Islet precursor cell (in vitro differentiated cells): ENCODE measurements at regions not wholly inside any gene's neighbourhood (a gene's known extent, or its start where the extent isn't known, plus 50 kb on each side); places are given as distances from the start of the nearest gene placed in this dataset.

ENCODE experiments used
- DNase-seq: peaks from one replicate; pipeline ENCODE4 v3.0.0-alpha.2; 2018

DNA sequence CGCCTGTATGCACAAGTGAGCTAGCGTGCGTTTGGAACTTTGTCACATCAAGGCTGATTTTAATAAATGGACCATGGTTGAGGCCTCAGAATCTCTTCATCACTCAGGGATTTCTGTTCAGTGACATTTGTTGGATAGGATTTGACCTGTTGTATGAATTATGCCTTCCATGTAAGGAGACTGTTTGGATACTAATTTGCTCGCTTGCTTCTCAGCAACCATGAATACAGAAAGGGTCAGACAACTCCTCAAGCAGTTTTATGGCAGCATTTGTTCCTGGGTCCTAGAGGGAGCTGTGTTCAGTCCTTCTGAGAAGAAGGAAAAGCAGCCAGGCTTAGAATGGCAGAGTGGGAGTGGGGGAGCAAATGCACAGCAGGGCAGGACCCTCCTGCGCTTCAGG lies 269.7 kb upstream of the LCORL start:
- no peak for DNase-seq

DNA sequence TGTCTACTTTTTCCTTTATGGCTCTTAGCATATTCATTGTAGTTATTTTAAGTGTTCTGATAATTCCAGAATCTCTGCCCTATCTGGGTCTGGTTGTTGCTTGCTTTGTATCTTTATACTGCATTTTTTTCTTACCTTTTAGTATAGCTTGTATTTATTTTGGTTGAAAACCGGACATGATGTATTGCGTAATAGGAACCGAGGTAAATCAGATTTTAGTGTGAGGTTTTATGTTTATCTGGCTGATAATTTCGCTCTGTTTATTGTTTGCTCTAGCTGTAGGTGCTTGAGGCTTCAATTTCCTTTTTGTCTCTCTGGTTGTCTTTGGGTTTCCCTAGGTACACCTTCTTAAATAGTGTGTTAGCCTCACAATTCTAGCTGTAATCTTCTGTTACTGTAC lies 263.8 kb upstream of the LCORL start:
- no peak for DNase-seq

DNA sequence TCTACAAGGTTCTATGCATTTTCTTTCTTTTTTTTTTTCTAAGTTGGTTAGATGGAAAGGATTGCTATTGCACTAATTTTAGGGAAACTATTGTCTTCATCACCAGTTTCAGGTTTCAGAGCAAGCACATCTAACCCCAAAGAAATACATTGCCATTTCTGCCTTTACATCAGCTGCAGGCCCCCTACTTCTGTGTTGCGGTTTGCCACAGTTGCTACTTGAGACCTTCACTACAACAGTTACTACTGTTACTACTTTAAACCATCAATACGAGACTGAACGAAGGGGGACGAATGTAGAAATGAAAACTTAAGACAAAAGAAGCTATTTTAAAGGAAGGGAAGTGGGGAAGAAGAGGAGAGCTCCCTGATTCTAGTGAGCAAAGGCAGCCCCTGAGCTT lies 256.7 kb upstream of the LCORL start:
- no peak for DNase-seq

DNA sequence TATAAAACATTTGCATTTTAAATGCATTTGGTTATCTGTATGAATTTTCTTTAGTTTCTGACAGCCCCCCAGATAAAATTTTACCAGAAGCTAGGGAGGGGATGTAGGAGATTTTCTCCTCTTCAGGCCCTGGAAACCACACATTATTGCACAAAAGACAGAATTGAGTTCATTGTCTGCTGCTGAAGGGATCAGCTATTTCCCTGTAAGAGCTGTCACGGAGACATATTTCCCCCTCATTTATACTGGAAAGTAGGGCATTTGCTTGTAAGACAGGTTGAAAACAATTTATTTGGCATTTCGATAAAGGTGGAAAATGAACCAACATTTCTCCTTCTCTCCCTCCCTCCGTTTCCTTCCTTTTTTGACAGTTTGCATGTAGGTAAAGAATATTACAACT lies 241.3 kb upstream of the LCORL start:
- no peak for DNase-seq

DNA sequence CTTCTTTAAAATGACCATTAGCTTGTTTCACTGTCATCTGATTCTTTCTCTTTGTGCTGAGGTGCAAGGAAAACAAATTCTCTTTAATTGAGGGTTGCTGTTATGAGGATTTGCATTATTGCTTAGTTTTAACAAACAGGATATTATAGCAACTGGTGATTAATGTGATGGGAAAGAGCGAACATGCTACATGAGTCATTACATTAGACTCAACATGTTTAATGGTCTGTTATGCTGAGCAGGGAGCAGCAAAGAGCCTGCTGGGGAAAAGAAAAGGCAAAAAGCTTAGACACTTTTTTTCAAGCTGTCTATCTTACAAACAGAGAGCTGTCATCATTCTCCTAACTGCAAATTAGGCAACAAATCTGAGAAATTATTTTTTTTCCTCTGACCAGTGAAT lies 230.5 kb upstream of the LCORL start:
- no peak for DNase-seq

DNA sequence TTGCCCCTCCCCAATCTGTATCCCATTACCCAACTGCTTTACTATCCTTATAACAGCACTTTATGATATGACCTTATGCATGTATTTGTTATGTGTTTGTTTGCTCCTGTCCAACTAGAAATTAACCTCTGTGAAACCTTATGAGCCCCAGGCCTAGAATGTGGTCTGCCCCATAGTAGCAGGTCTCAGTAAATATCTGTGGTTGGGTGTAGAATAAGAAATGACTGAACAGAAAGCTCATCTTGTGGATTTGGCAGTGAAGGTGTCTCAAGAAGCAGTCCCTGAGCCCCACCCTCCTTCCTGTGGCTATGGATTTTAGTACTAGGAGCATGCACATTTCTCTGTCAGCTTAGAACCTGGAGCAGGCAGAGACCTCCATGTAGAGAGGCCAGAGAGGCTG lies 229.0 kb upstream of the LCORL start:
- no peak for DNase-seq

DNA sequence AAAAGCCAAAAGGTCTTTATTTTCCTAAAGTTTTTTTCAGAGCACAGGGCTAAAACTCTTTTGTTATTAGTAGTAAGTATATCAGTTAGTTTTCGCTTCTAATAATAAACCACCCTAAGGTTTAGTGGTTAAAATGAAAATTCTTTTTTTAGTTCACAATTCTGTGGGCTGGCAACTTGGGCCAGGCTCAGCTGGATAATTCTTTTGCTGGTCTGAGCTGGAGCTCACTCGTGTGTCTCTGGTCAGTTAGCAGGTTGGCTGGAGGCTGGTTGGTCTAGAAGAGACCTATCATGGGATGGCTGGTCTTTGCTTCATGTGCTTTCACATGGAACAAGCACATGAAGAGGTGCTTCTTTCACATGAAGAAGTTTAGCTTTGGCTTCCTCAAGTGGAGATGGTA lies 227.1 kb upstream of the LCORL start:
- DNase-seq = no peak

DNA sequence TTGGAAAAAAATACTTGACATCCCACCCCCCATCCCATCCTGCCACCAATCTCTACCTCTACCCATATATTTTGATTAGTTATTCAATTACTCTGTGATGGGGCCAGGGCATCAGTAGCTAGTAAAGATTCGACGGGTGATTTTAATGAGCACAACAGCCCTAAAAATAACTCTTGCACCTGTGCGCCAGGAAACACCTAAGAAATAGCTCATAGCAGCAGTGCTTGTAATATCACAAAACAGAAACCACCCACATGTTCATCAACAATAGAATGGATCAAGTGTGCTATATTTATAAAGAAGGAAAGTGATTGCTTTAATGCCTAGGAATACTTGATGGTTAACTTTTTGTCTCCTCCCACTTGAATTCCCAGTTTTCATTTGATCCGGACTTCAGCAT lies 225.6 kb upstream of the LCORL start:
- no peak for DNase-seq

DNA sequence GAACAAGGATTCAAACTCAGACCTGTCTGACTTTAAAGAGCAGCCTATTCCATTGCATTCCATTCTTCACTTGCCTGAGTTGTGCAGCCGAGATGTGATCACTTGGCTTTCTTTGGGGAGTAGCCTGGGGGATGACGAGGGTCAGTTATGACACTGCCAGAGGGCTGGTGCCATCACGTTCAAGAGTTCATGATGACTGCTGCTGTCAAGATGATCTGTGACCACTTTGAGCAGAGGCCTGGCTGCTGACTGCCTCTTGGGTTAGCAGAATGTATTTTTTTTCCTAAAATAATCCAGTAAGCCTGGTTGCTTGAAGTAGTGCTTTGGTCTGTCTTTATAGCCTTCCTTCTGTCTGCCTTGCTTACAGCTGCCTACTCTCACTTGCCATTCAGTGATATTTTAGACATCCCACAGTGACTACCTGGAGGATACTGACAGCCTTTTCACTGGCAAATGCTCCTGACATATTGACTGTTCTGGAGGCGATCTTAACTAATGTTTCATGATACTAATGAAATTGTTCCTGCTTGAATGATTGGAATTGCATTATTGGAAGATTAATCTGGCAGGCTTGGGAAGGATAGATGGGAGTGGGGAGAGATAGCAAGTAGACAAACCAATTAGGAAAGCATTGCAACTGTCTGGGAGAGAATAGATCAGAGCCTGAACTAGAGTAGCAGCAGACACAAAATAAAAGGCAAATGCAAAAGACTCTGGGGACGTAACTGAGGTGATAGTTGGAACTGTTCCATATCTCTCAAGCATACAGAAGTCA lies 221.6 kb upstream of the LCORL start:
- DNase-seq = peak; percentile 61

DNA sequence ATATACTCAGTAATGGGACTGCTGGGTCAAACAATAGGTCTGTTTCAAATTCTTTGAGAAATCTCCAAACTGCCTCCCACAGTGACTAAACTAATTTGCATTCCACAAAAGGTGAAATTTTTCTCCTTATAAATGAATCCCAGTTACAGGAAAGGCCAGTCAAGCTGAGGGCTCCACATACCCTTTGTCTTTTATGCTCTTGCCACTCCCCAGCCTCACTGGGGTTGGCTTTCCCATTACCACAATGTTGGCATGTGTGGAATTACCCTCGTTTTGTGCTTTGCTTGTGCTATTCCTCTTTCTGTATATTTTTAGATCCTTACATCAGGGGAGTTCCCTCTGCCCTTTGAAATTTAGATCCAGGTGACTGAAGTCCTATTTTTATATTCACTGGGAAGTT lies 220.2 kb upstream of the LCORL start:
- DNase-seq = no peak

DNA sequence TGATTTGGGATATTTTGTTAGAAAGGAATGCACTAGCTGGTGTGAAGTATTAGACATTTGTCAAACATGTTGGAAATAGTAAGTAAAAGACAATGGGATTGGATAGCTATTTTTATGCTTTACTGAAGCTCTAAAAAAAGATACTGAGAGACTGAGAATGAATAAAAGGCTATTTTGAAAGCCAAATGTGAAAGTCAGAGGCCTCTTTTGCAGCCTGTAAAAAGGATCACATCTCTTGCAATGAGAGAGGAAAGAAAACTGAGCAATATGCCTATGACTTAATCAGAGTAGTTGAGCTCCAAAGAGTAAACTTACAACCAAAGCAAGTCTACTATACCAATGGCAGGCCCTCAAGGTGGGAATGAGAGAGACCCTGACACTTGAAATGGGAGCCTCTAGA lies 212.6 kb upstream of the LCORL start:
- DNase-seq = no peak

DNA sequence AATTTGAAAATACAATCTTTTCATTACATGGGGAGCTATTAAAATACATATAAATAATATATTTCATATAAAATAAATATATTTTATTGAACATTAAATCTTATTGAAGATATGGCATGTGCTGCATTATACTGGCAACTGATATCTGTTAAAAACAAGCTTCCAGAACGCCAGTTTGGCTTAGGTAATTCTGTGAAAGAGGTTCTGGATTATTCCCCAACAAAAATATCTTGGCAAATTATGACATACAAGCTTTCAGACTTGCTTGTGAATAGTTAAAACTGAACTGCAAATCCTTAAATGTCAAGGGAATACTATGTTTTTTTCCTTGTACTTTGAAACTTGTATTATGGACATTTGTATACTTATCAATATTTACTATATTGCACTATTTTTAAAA lies 210.2 kb upstream of the LCORL start:
- no peak for DNase-seq

DNA sequence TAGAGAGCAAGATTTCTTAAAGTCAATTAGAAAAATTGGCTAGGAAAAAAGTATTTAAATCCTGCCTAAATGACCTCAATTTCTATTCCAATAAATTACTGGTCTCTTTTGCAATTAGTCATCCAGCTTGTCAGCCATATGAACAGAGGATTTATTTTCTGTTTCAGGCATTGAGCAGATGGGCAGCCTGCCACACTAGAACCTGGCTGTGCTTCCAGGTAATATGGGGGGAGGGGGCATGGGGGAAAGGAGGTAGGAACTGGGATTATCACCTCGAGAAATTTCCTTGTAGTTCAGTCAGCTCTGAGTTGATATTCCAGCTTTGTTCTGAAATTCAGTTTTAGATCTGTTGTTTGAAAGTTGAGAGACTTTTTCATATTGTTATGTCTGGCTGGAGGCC lies 206.3 kb upstream of the LCORL start:
- DNase-seq = no peak

DNA sequence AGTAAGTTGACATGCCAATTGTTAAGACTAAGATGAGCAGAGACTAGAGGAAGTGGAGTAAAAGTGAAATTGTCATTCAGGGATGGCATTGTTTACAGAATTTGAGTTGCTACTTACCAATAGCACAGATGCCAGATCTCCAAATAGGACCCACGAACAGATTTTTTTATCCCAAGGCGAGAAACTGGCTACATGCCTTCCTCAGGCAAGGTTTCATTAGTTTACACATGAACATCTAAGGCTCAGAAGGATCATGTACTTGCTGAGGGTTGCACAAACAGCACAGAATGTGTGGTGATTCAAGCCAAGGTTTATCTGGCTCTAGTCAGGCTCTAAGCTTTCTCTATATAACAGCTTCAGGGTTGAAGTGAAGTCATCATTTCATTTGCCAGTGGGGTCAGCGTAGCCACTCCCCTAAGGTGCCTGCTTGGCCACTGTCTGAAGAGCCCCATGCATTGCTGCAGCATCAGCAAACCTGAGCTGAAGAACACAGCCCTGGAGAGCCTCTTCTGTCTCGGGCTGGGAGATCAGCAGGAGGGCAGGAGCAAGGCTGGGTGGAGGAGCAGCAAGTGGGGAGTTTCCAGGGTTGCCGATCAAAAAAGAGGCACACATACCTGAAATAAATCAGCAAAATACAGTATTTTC lies 193.0 kb upstream of the LCORL start:
- DNase-seq = peak; percentile 63

DNA sequence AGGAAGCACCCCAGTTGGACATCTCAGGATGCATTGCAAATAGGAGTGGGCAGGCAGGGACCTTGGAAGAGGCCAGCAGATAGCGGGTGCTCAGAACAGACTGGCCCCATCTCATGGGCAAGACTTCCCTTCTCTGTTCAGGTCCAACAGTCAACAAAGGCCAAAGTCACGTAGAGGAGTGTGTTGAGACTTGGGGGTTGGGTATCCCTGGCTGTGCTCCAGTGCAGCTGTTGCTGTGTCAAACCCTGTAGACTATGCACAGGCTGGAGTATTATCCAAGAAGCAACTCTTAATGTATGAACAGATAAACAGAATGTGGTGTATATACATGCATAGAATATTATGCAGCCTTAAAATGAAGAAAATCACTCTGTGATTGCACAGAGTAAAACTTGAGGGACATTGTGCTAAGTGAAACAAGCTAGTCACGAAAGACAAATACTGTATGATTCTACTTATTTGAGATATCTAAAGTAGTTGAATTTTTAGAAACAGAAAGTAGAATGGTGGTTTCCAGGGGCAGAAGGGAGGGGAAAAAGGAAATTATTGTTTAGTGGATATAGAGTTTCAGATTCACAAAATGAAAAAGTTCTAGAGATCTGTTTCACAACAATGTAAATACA lies 192.1 kb upstream of the LCORL start:
- DNase-seq = no peak

DNA sequence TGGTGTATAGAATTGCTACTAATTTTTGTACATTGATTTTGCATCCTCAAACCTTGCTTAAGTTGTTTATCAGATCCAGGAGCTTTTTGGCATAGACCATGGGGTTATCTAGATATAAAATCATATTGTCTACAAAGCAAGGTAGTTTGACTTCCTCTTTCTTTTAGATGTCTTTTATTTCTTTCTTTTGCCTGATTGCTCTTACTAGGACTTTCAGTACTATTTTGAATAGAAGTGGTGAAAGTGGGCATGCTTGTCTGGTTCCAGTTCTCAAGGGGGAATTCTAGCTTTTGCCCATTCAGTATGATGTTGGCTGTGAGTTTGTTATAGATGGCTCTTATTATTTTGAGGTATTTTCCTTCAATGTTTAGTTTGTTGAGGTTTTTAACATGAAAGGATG lies 187.9 kb upstream of the LCORL start:
- no peak for DNase-seq

DNA sequence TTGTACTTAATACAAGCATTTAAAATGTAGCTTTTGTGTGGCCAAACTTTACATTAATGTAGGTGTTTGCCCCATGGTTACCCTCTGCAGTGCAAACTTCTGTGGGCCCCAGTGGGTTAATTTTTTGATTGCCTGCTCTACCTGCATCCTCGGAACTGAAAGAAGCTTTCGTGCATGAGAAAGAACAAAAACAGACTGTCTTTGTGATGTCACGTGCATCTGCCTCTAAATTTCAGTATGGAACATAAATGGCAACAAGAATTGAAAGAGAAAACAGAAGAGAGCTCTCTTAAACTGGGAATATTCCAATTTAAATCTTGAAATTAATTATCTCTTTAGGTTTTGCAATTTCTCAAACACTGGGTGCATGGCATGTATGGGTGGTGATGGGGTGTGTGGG lies 182.4 kb upstream of the LCORL start:
- DNase-seq = no peak

DNA sequence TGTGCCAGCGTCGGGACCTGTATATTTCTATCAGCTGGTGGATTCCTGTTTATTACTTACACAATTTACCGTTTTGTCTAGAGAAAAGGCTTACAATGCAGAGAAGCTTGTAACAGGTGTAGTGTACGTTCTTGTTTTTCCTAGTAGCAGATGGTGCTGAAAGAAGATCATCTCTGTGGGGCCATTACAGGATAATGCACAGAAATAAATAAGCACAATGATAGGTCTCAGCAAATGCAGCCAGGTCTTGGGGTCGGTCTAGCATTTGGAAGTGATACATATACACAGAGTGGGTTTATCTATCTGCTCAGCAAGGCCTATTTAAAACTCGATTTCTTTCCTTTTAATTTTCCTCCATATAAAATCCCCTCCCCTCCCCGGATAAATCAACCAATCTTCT lies 180.9 kb upstream of the LCORL start:
- DNase-seq = no peak

DNA sequence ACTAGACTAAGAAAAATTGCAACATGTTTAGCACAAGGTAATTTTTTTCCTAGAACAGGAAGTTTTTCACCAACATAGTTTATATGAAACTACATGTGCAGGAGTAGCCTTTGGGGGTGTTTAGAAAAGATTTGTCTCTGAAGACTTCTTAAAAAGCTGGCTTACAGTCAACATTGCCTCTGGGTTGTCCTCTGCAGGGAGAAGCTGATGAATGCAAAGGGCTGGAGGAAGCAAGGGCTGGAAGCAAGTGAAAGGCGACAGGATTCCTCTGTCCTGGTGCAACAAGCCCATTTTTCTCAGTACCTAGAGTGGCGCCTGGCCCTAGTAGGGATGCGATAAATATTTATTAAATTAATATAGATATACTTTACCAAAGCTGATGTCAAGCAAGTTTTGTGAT lies 180.3 kb upstream of the LCORL start:
- DNase-seq = no peak

DNA sequence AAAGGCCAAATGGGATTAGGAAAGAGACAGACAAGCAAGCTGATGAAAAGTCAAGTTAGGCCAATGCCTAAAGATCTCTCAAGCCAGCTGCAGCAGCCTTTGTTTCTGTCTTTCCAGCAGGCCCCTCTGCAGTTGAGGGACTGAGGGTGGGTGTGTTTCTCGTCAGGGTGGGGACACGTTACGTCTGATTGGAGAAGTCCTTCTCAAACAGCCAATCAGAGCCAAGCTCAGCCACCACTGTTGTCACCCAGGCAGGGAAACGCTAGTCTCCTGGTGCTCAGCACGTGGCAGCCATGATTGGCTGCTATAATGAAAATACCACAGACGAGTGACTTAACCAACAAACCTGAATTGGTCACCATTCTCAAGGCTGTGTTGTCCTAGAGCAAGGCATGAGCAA lies 177.1 kb upstream of the LCORL start:
- DNase-seq = no peak

DNA sequence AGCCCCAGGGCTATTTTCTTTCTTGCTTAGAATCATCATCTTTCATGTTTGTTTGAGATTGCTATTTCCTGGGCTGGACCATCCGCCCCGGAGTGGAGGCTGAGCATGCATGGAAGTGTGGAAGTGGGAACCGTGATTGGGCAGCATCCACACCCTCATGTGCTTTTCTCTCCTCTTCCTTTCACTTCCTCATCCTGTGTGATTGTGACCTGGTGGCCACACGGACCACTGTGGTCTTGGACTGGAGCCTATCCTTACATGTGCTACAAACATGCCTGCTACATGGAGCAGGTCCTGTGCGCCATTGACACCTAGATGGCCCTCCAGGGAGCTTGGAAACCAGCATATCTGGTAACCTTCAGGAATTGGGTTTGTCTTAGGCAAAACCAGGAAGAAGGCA lies 175.9 kb upstream of the LCORL start:
- no peak for DNase-seq

DNA sequence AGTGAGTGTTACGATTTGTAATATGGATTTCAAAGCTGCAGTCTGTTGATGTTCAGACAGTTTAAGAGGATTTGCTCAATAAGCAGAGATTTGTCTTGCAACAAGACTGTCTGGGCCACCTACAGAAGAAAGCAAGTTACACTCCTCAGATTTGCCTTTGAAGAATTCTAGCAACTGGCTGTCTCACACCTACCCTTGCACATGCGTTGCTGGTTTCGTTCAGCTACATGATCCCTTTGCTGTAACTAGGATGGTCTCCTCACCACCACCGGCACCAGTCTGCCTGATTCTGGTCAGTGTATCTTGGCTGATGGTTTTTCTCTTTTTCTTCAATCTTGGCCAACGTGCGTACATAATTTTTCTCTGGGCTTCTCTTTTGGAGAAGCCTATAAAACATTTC lies 172.7 kb upstream of the LCORL start:
- no peak for DNase-seq

DNA sequence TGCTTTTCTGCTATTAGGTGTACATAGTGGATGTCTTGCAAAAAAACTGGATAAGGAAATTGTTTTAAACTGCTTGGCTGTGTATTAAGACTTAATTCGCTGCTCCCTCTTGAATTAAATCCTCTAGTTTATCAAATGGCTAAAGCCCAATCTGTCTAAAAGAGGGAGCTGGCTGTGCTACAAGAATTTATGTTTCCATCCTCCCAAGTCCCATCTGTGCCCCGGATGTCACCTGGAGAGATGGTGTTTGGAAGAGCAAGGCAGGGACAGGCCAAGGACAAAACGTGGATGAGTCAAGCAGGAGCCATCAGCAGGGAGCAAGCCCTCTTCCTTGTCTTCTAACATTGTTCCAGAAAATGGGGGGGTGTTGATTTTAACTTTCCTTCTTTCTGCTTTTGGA lies 171.3 kb upstream of the LCORL start:
- DNase-seq = no peak

DNA sequence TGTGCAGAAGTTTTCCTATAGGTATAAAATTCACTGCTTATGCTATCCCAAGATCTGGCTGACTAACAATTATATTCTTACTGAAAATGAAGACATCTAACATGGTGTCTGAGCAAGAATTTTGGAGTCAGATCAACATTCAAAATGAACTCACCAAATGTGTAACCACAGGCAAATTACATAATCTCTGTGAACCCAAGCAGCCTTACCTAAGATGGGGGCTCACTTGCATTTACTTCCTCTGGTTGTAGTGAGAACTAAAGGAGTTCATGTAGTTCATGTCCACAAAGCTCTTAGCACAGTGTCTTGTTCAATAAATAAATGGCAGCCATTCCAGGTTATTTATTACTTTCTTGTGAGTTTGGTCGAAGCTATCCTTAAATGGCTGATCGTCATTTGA lies 163.9 kb upstream of the LCORL start:
- DNase-seq = no peak

DNA sequence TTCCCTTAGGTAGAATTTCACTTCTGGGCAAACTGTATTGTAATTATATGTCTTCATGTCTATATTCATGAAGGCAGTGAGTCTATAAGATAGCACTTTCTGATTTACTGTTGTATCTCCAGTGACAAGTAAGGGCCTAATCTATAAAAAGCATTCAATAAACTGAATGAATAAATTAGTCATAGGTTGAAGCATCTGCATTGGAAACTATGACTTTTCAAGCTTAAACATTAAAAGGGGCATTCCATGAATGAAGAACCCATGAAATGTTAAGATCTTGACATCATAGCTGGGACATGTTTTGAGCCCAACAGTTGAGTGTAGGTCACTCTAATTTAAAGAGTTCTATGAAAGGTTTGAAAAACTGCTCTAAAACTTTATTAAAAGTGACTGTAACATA lies 159.3 kb upstream of the LCORL start:
- DNase-seq = no peak
